ENCODE measurements at regions not wholly inside any gene's neighbourhood (a gene's known extent, or its start where the extent isn't known, plus 50 kb on each side); places are given as distances from the start of the nearest gene placed in this dataset.

- 58 to 65% methylated on average over 2 of the region's 2 CpGs for WGBS, 2 donors
- no peak for TF ChIP-seq CTCF (IDR thresholded peaks at IDR 0.05)
- TF ChIP-seq POLR2A (IDR thresholded peaks at IDR 0.05) = no peak
- intact Hi-C loops (cut with DNase I; ENCODE audit: low total_unique reads) = no loop called here
- no peak overlapping the region for H3K4me3 ChIP-seq (ENCODE audit: low read depth, poor library complexity, severe bottlenecking)
- no peak for DNase-seq (ENCODE audit: low spot score in 2 of 2)
These were observed 78.4 kb upstream of the DBX1 start for GRCh38 chr11:20238712-20239111.

GRCh38 chr11:20235164-20235563 lies 74.9 kb upstream of the DBX1 start:
- no peak overlapping the region for H3K4me3 ChIP-seq (ENCODE audit: low read depth, poor library complexity, severe bottlenecking)
- no peak for DNase-seq (ENCODE audit: low spot score in 2 of 2)
- no peak for TF ChIP-seq POLR2A (IDR thresholded peaks at IDR 0.05)
- TF ChIP-seq CTCF (IDR thresholded peaks at IDR 0.05) = no peak
- intact Hi-C loops (cut with DNase I; ENCODE audit: low total_unique reads) = no loop called here

GRCh38 chr11:20227631-20228030 lies 67.4 kb upstream of the DBX1 start:
- WGBS, 2 donors = 85 to 95% methylated on average over 1 of the region's 1 CpG
- no peak for TF ChIP-seq POLR2A (IDR thresholded peaks at IDR 0.05)
- TF ChIP-seq CTCF (IDR thresholded peaks at IDR 0.05) = no peak
- no peak for DNase-seq (ENCODE audit: low spot score in 2 of 2)

GRCh38 chr11:20226933-20227332 lies 66.7 kb upstream of the DBX1 start:
- intact Hi-C loops (cut with DNase I; ENCODE audit: low total_unique reads) = no loop called here
- H3K4me3 ChIP-seq (ENCODE audit: low read depth, poor library complexity, severe bottlenecking) = no peak overlapping the region
- no peak for DNase-seq (ENCODE audit: low spot score in 2 of 2)
- TF ChIP-seq CTCF (IDR thresholded peaks at IDR 0.05) (no peak), POLR2A (IDR thresholded peaks at IDR 0.05) (no peak)

More at GRCh38 chr11:20227631-20228030, 67.4 kb upstream of the DBX1 start:
- intact Hi-C loops (cut with DNase I; ENCODE audit: low total_unique reads) = no loop called here
- H3K4me3 ChIP-seq (ENCODE audit: low read depth, poor library complexity, severe bottlenecking) = no peak overlapping the region

GRCh38 chr11:20221566-20221965 lies 61.3 kb upstream of the DBX1 start:
- WGBS, 2 donors = 85 to 92% methylated on average over 3 of the region's 3 CpGs
- no peak for TF ChIP-seq CTCF (IDR thresholded peaks at IDR 0.05)
- no peak for TF ChIP-seq POLR2A (IDR thresholded peaks at IDR 0.05)
- H3K4me3 ChIP-seq (ENCODE audit: low read depth, poor library complexity, severe bottlenecking) = no peak overlapping the region
- DNase-seq (ENCODE audit: low spot score in 2 of 2) = no peak
- intact Hi-C loops (cut with DNase I; ENCODE audit: low total_unique reads) = no loop called here

- intact Hi-C loops (cut with DNase I; ENCODE audit: low total_unique reads) = no loop called here
- no peak for DNase-seq (ENCODE audit: low spot score in 2 of 2)
- H3K4me3 ChIP-seq (ENCODE audit: low read depth, poor library complexity, severe bottlenecking) = no peak overlapping the region
- TF ChIP-seq CTCF (IDR thresholded peaks at IDR 0.05) (no peak), POLR2A (IDR thresholded peaks at IDR 0.05) (no peak)
- WGBS, 2 donors = 45 to 57% methylated on average over 1 of the region's 1 CpG
These were observed 53.5 kb upstream of the DBX1 start for GRCh38 chr11:20213790-20214189.
